ENCODE measurements at regions not wholly inside any gene's neighbourhood (a gene's known extent, or its start where the extent isn't known, plus 50 kb on each side); places are given as distances from the start of the nearest gene placed in this dataset.

- Mint-ChIP-seq H3K27ac (no peak overlapping the region), H3K36me3 (ENCODE audit: low read depth) (no peaks in the 10 kb centered on the region), H3K27me3 (ENCODE audit: insufficient read depth, low read depth, poor library complexity) (no peaks in the 10 kb centered on the region), H3K4me1 (no peaks in the 10 kb centered on the region), H3K9me3 (peaks cover 6% of the 10 kb centered on the region; the same call in 2 of the 3 replicates), H3K4me3 (no peak overlapping the region)
- Histone ChIP-seq H2AFZ (no peak overlapping the region), H4K20me1 (replicated peaks; ENCODE audit: insufficient read depth) (no peaks in the 10 kb centered on the region), H3K4me1 (ENCODE audit: insufficient read depth) (no peaks in the 10 kb centered on the region), H3K4me2 (no peak overlapping the region), H3K27ac (ENCODE audit: low read depth) (no peak overlapping the region), H3K36me3 (ENCODE audit: insufficient read depth) (no peaks in the 10 kb centered on the region), H3K9me2 (ENCODE audit: insufficient read depth) (peaks cover 19% of the 10 kb centered on the region), H3K79me2 (replicated peaks; ENCODE audit: insufficient read depth) (no peaks in the 10 kb centered on the region), H3K27me3 (ENCODE audit: insufficient read depth) (no peaks in the 10 kb centered on the region), H3K4me3 (no peak overlapping the region), H3F3A (replicated peaks; ENCODE audit: low read depth) (no peaks in the 10 kb centered on the region)
- no peak for DNase-seq (ENCODE audit: low spot score)
- TF ChIP-seq REST (IDR thresholded peaks at IDR 0.05; ENCODE audit: unreplicated experiment) (no peak), EZH2phosphoT487 (IDR thresholded peaks at IDR 0.05; ENCODE audit: unreplicated experiment) (no peak), JUNB (IDR thresholded peaks at IDR 0.05; ENCODE audit: unreplicated experiment) (no peak), ZNF331 (CRISPR knock-in tag; IDR thresholded peaks at IDR 0.05; ENCODE audit: low read depth) (no peak), CTCF (conservative IDR thresholded peaks at IDR 0.05; ENCODE audit: low read depth in 2 of 2) (no peak), NANOG (IDR thresholded peaks at IDR 0.05; ENCODE audit: borderline replicate concordance) (no peak), POLR2AphosphoS5 (IDR thresholded peaks at IDR 0.05; ENCODE audit: low read depth) (no peak), ZNF114 (CRISPR knock-in tag; IDR thresholded peaks at IDR 0.05) (no peak), STAT1 (IDR thresholded peaks at IDR 0.05; ENCODE audit: unreplicated experiment) (no peak)
- TF ChIP-seq, protein P1, sequence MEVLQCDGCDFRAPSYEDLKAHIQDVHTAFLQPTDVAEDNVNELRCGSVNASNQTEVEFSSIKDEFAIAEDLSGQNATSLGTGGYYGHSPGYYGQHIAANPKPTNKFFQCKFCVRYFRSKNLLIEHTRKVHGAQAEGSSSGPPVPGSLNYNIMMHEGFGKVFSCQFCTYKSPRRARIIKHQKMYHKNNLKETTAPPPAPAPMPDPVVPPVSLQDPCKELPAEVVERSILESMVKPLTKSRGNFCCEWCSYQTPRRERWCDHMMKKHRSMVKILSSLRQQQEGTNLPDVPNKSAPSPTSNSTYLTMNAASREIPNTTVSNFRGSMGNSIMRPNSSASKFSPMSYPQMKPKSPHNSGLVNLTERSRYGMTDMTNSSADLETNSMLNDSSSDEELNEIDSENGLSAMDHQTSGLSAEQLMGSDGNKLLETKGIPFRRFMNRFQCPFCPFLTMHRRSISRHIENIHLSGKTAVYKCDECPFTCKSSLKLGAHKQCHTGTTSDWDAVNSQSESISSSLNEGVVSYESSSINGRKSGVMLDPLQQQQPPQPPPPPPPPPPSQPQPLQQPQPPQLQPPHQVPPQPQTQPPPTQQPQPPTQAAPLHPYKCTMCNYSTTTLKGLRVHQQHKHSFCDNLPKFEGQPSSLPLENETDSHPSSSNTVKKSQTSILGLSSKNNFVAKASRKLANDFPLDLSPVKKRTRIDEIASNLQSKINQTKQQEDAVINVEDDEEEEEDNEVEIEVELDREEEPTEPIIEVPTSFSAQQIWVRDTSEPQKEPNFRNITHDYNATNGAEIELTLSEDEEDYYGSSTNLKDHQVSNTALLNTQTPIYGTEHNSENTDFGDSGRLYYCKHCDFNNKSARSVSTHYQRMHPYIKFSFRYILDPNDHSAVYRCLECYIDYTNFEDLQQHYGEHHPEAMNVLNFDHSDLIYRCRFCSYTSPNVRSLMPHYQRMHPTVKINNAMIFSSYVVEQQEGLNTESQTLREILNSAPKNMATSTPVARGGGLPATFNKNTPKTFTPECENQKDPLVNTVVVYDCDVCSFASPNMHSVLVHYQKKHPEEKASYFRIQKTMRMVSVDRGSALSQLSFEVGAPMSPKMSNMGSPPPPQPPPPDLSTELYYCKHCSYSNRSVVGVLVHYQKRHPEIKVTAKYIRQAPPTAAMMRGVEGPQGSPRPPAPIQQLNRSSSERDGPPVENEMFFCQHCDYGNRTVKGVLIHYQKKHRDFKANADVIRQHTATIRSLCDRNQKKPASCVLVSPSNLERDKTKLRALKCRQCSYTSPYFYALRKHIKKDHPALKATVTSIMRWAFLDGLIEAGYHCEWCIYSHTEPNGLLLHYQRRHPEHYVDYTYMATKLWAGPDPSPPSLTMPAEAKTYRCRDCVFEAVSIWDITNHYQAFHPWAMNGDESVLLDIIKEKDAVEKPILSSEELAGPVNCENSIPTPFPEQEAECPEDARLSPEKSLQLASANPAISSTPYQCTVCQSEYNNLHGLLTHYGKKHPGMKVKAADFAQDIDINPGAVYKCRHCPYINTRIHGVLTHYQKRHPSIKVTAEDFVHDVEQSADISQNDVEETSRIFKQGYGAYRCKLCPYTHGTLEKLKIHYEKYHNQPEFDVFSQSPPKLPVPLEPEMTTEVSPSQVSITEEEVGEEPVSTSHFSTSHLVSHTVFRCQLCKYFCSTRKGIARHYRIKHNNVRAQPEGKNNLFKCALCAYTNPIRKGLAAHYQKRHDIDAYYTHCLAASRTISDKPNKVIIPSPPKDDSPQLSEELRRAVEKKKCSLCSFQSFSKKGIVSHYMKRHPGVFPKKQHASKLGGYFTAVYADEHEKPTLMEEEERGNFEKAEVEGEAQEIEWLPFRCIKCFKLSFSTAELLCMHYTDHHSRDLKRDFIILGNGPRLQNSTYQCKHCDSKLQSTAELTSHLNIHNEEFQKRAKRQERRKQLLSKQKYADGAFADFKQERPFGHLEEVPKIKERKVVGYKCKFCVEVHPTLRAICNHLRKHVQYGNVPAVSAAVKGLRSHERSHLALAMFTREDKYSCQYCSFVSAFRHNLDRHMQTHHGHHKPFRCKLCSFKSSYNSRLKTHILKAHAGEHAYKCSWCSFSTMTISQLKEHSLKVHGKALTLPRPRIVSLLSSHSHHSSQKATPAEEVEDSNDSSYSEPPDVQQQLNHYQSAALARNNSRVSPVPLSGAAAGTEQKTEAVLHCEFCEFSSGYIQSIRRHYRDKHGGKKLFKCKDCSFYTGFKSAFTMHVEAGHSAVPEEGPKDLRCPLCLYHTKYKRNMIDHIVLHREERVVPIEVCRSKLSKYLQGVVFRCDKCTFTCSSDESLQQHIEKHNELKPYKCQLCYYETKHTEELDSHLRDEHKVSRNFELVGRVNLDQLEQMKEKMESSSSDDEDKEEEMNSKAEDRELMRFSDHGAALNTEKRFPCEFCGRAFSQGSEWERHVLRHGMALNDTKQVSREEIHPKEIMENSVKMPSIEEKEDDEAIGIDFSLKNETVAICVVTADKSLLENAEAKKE (CRISPR knock-in tag; IDR thresholded peaks at IDR 0.05), result no peak
- ATAC-seq, result no peak
Measured at GRCh38 chr17:70955441-70955840, 786.1 kb downstream of the KCNJ2 start.

All from GM23338 (cell line).